ENCODE measurements at regions not wholly inside any gene's neighbourhood (a gene's known extent, or its start where the extent isn't known, plus 50 kb on each side); places are given as distances from the start of the nearest gene placed in this dataset.

DNA sequence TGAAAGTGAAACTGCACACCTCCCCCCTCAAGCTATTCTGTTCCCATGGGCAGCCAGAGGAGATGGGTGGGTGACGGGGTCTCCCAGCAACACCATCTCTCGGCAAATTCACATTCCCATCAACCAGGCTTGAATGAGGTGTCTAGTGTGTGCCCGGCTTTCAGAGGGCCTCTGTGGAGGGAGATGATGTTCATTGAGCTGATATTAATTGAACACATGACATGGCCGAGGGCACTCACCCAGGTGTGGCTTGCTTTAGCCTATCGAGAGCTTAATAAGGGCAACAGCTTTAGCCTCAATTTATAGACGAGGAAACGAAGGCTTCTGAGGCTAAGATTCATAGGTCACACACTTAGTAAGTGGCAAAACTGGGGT, 288.0 kb downstream of the UACA start:
- TF ChIP-seq POLR2A (IDR thresholded peaks at IDR 0.05): no peak
- TF ChIP-seq, protein P1, sequence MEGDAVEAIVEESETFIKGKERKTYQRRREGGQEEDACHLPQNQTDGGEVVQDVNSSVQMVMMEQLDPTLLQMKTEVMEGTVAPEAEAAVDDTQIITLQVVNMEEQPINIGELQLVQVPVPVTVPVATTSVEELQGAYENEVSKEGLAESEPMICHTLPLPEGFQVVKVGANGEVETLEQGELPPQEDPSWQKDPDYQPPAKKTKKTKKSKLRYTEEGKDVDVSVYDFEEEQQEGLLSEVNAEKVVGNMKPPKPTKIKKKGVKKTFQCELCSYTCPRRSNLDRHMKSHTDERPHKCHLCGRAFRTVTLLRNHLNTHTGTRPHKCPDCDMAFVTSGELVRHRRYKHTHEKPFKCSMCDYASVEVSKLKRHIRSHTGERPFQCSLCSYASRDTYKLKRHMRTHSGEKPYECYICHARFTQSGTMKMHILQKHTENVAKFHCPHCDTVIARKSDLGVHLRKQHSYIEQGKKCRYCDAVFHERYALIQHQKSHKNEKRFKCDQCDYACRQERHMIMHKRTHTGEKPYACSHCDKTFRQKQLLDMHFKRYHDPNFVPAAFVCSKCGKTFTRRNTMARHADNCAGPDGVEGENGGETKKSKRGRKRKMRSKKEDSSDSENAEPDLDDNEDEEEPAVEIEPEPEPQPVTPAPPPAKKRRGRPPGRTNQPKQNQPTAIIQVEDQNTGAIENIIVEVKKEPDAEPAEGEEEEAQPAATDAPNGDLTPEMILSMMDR (IDR thresholded peaks at IDR 0.05): no peak
